Activated CD4-positive, alpha-beta T cell treated with anti-CD3 and anti-CD28 coated beads for 36 hours (primary cell): ENCODE measurements at regions not wholly inside any gene's neighbourhood (a gene's known extent, or its start where the extent isn't known, plus 50 kb on each side); places are given as distances from the start of the nearest gene placed in this dataset.

Experiments
- ATAC-seq: fragments of 200-7000 bp; cut with Tn5 transposase; one replicate; pipeline ENCODE4 v1.10.0; 2021; ENCODE audit warnings: mild to moderate bottlenecking, moderate library complexity
- CTCF ChIA-PET: fragments of 350-600 bp; sonication (Branson Sonifier 250); formaldehyde crosslinking; loops from one replicate; lab custom pipeline; 2021; ENCODE audit warnings: antibody characterized with exemption; lab: Charles Lee
- POLR2A ChIA-PET: fragments of 350-600 bp; sonication (Branson Sonifier 250); formaldehyde crosslinking; loops from one replicate; lab custom pipeline; 2021; ENCODE audit warnings: antibody characterized with exemption, inconsistent platforms; lab: Charles Lee
- DNase-seq: peaks from one replicate; pipeline ENCODE4 v3.0.0-alpha.2; 2020
- H3K27ac Mint-ChIP-seq: one replicate; pipeline ENCODE4 v1.8.0; 2021; ENCODE audit warnings: mixed read lengths
- H3K27me3 Mint-ChIP-seq: one replicate; pipeline ENCODE4 v1.8.0; 2021; ENCODE audit warnings: mixed read lengths
- H3K36me3 Mint-ChIP-seq: one replicate; pipeline ENCODE4 v1.8.0; 2021; ENCODE audit warnings: low read depth, mixed read lengths
- H3K4me1 Mint-ChIP-seq: one replicate; pipeline ENCODE4 v1.8.0; 2021; ENCODE audit warnings: mixed read lengths
- H3K4me3 Mint-ChIP-seq: one replicate; pipeline ENCODE4 v1.8.0; 2021; ENCODE audit warnings: mild to moderate bottlenecking, moderate library complexity, mixed read lengths
- H3K9me3 Mint-ChIP-seq: one replicate; pipeline ENCODE4 v1.8.0; 2021; ENCODE audit warnings: low read depth, mixed read lengths
- intact Hi-C, 2 experiments: fragments of 100-400 bp; cut with DNase I in 1 of 2; cut with micrococcal nuclease in 1 of 2; formaldehyde crosslinking; loops; one replicate each; pipeline versions ENCODE4 v1.14.2 to v1.15.1; 2022 to 2024; cut with DNase I, micrococcal nuclease

- H3K36me3 Mint-ChIP-seq = no peaks in the 10 kb centered on the region
- ChIA-PET CTCF (no interaction called here), POLR2A (interaction anchor here (0.6 kb wide), 1 partner anchor 43 kb away, joined by 3 read pairs; no protein-coding TSS in a partner anchor)
- peaks cover 5% of the 10 kb centered on the region for H3K27me3 Mint-ChIP-seq
- no peak overlapping the region for H3K27ac Mint-ChIP-seq
- DNase-seq (no peak), ATAC-seq (no peak)
- intact Hi-C loops = loop anchor here in 1 of 2 experiments (5.0 kb wide), 1 partner anchor 199 kb away; no protein-coding TSS in a partner anchor
- peaks cover 15% of the 10 kb centered on the region for H3K4me1 Mint-ChIP-seq
- H3K9me3 Mint-ChIP-seq = no peaks in the 10 kb centered on the region
- no peak overlapping the region for H3K4me3 Mint-ChIP-seq
These were observed 135.1 kb upstream of the MYLIP start for GRCh38 chr6:15993716-15994228.

- H3K27me3 Mint-ChIP-seq = peaks cover 2% of the 10 kb centered on the region
- intact Hi-C loops = loop anchor here in 1 of 2 experiments (5.0 kb wide), 1 partner anchor 202 kb away; no protein-coding TSS in a partner anchor
- no peak overlapping the region for H3K4me3 Mint-ChIP-seq
- no peak overlapping the region for H3K27ac Mint-ChIP-seq
- ChIA-PET POLR2A (no interaction called here), CTCF (no interaction called here)
- H3K9me3 Mint-ChIP-seq = no peaks in the 10 kb centered on the region
- H3K4me1 Mint-ChIP-seq = peaks cover 17% of the 10 kb centered on the region
- DNase-seq (no peak), ATAC-seq (peak; percentile 42)
- no peaks in the 10 kb centered on the region for H3K36me3 Mint-ChIP-seq
These were observed 138.7 kb upstream of the MYLIP start for GRCh38 chr6:15990179-15990578.

GRCh38 chr6:15989397-15989796 is 139.5 kb upstream of the MYLIP start:
- ATAC-seq = peak; percentile 55
- Mint-ChIP-seq H3K27ac (no peak overlapping the region), H3K9me3 (no peaks in the 10 kb centered on the region), H3K4me1 (peaks cover 12% of the 10 kb centered on the region), H3K4me3 (no peak overlapping the region), H3K27me3 (peaks cover 2% of the 10 kb centered on the region), H3K36me3 (no peaks in the 10 kb centered on the region)
- peak; percentile 8 for DNase-seq
- ChIA-PET CTCF (no interaction called here), POLR2A (no interaction called here)
- intact Hi-C loops = no loop called here

- ATAC-seq (no peak), DNase-seq (no peak)
- peaks cover 12% of the 10 kb centered on the region for H3K4me1 Mint-ChIP-seq
- peaks cover 5% of the 10 kb centered on the region for H3K27me3 Mint-ChIP-seq
- no peaks in the 10 kb centered on the region for H3K9me3 Mint-ChIP-seq
- intact Hi-C loops = no loop called here
- no peaks in the 10 kb centered on the region for H3K36me3 Mint-ChIP-seq
- H3K4me3 Mint-ChIP-seq = no peak overlapping the region
- no peak overlapping the region for H3K27ac Mint-ChIP-seq
- CTCF ChIA-PET = interaction anchor here (1.5 kb wide), 1 partner anchor 208 kb away, joined by 5 read pairs; no protein-coding TSS in a partner anchor
- POLR2A ChIA-PET = no interaction called here
These were observed 141.3 kb upstream of the MYLIP start for GRCh38 chr6:15987569-15987968.

GRCh38 chr6:15986027-15986629 is 142.8 kb upstream of the MYLIP start:
- CTCF ChIA-PET = interaction anchor here (0.6 to 1.5 kb wide), 2 partner anchors 210 to 1870 kb away, joined by 3 to 5 read pairs; no protein-coding TSS in a partner anchor
- peaks cover 12% of the 10 kb centered on the region for H3K4me1 Mint-ChIP-seq
- peaks cover 8% of the 10 kb centered on the region for H3K27me3 Mint-ChIP-seq
- H3K9me3 Mint-ChIP-seq = no peaks in the 10 kb centered on the region
- no peaks in the 10 kb centered on the region for H3K36me3 Mint-ChIP-seq
- DNase-seq (no peak), ATAC-seq (no peak)
- no peak overlapping the region for H3K4me3 Mint-ChIP-seq
- no peak overlapping the region for H3K27ac Mint-ChIP-seq
- POLR2A ChIA-PET = interaction anchor here (0.7 kb wide), 1 partner anchor 16 kb away, joined by 6 read pairs; no protein-coding TSS in a partner anchor
- intact Hi-C loops = no loop called here

- ChIA-PET CTCF (interaction anchor here (0.6 kb wide), 1 partner anchor 1869 kb away, joined by 3 read pairs; no protein-coding TSS in a partner anchor), POLR2A (no interaction called here)
- peaks cover 12% of the 10 kb centered on the region for H3K4me1 Mint-ChIP-seq
- intact Hi-C loops = no loop called here
- H3K4me3 Mint-ChIP-seq = no peak overlapping the region
- H3K9me3 Mint-ChIP-seq = no peaks in the 10 kb centered on the region
- H3K27ac Mint-ChIP-seq = no peak overlapping the region
- ATAC-seq = no peak
- no peaks in the 10 kb centered on the region for H3K36me3 Mint-ChIP-seq
- H3K27me3 Mint-ChIP-seq = peaks cover 11% of the 10 kb centered on the region
- DNase-seq = no peak
These were observed 143.4 kb upstream of the MYLIP start for GRCh38 chr6:15985379-15985959.

GRCh38 chr6:15981956-15982355 is 146.9 kb upstream of the MYLIP start:
- H3K4me3 Mint-ChIP-seq = no peak overlapping the region
- no peak overlapping the region for H3K27ac Mint-ChIP-seq
- CTCF ChIA-PET = interaction anchor here (1.2 kb wide), 1 partner anchor 291 kb away, joined by 3 read pairs; no protein-coding TSS in a partner anchor
- no peaks in the 10 kb centered on the region for H3K9me3 Mint-ChIP-seq
- no peak for ATAC-seq
- no peaks in the 10 kb centered on the region for H3K36me3 Mint-ChIP-seq
- peaks cover 11% of the 10 kb centered on the region for H3K27me3 Mint-ChIP-seq
- intact Hi-C loops = no loop called here
- no peak for DNase-seq
- POLR2A ChIA-PET = no interaction called here
- peaks cover 2% of the 10 kb centered on the region for H3K4me1 Mint-ChIP-seq

GRCh38 chr6:15980801-15981200 is 148.1 kb upstream of the MYLIP start:
- ChIA-PET CTCF (interaction anchor here (1.2 kb wide), 2 partner anchors 106 to 289 kb away, joined by 3 read pairs; no protein-coding TSS in a partner anchor), POLR2A (interaction anchor here (0.6 kb wide), 1 partner anchor 61 kb away, joined by 3 read pairs; no protein-coding TSS in a partner anchor)
- no peak for DNase-seq
- no peak for ATAC-seq
- no peak overlapping the region for H3K27ac Mint-ChIP-seq
- peaks cover 1% of the 10 kb centered on the region for H3K4me1 Mint-ChIP-seq
- H3K36me3 Mint-ChIP-seq = no peaks in the 10 kb centered on the region
- no peaks in the 10 kb centered on the region for H3K9me3 Mint-ChIP-seq
- intact Hi-C loops = no loop called here
- no peak overlapping the region for H3K4me3 Mint-ChIP-seq
- H3K27me3 Mint-ChIP-seq = peaks cover 11% of the 10 kb centered on the region

- Mint-ChIP-seq H3K27ac (no peak overlapping the region), H3K4me3 (no peak overlapping the region), H3K4me1 (no peaks in the 10 kb centered on the region), H3K27me3 (peaks cover 14% of the 10 kb centered on the region), H3K36me3 (peaks cover 3% of the 10 kb centered on the region), H3K9me3 (peaks cover 4% of the 10 kb centered on the region)
- ATAC-seq = no peak
- no peak for DNase-seq
- ChIA-PET CTCF (interaction anchor here (1.1 kb wide), 1 partner anchor 10 kb away, joined by 4 read pairs; no protein-coding TSS in a partner anchor), POLR2A (no interaction called here)
- intact Hi-C loops = no loop called here
These were observed 150.5 kb upstream of the MYLIP start for GRCh38 chr6:15978426-15978825.

GRCh38 chr6:15977050-15977449 is 151.8 kb upstream of the MYLIP start:
- intact Hi-C loops = no loop called here
- DNase-seq (no peak), ATAC-seq (no peak)
- peaks cover 6% of the 10 kb centered on the region for H3K9me3 Mint-ChIP-seq
- H3K27ac Mint-ChIP-seq = no peak overlapping the region
- CTCF ChIA-PET = interaction anchor here (0.6 to 1.2 kb wide), 3 partner anchors 11 to 535 kb away, joined by 3 to 4 read pairs (median 3); no protein-coding TSS in a partner anchor
- H3K4me1 Mint-ChIP-seq = no peaks in the 10 kb centered on the region
- no peak overlapping the region for H3K4me3 Mint-ChIP-seq
- H3K36me3 Mint-ChIP-seq = peaks cover 3% of the 10 kb centered on the region
- POLR2A ChIA-PET = no interaction called here
- H3K27me3 Mint-ChIP-seq = peaks cover 7% of the 10 kb centered on the region

- no peaks in the 10 kb centered on the region for H3K4me1 Mint-ChIP-seq
- no peak overlapping the region for H3K4me3 Mint-ChIP-seq
- intact Hi-C loops = no loop called here
- peaks cover 3% of the 10 kb centered on the region for H3K27me3 Mint-ChIP-seq
- no peak overlapping the region for H3K27ac Mint-ChIP-seq
- POLR2A ChIA-PET = no interaction called here
- CTCF ChIA-PET = interaction anchor here (1.3 kb wide), 1 partner anchor 130 kb away, joined by 3 read pairs; no protein-coding TSS in a partner anchor
- H3K9me3 Mint-ChIP-seq = peaks cover 6% of the 10 kb centered on the region
- no peak for DNase-seq
- H3K36me3 Mint-ChIP-seq = peaks cover 3% of the 10 kb centered on the region
- no peak for ATAC-seq
These were observed 154.1 kb upstream of the MYLIP start for GRCh38 chr6:15974817-15975216.
